H1 (cell line): ENCODE measurements at regions not wholly inside any gene's neighbourhood (a gene's known extent, or its start where the extent isn't known, plus 50 kb on each side); places are given as distances from the start of the nearest gene placed in this dataset.

Experiments
- CTCF ChIA-PET: fragments of 300-600 bp; sonication (Branson Sonifier 250); formaldehyde crosslinking; loops from one replicate; lab custom pipeline; 2021; ENCODE audit not compliant: partially characterized antibody; lab: Charles Lee
- POLR2A ChIA-PET: fragments of 300-600 bp; sonication (Branson Sonifier 250); formaldehyde crosslinking; loops from one replicate; lab custom pipeline; 2021; ENCODE audit warnings: inconsistent platforms; ENCODE audit not compliant: partially characterized antibody; lab: Charles Lee
- DNase-seq, 2 experiments: peaks; one replicate each; pipeline versions ENCODE4 v3.0.0 to v3.0.0-alpha.2; 2010 to 2022; ENCODE audit warnings: low spot score in 2 of 2, low read depth in 1 of 2, mixed read lengths in 1 of 2
- FAIRE-seq: peaks from 2 replicates; lab custom pipeline; 2011; peaks lifted over from hg19 to GRCh38; lab: Jason Lieb, UNC
- H2AFZ ChIP-seq: 2 replicates; pipeline ENCODE4 v1.8.1; 2012; ENCODE audit warnings: low read length, inconsistent platforms
- H2AK5ac ChIP-seq: 2 replicates; pipeline ENCODE4 v1.6.1; 2013; ENCODE audit warnings: low read depth, low read length
- H2BK120ac ChIP-seq: replicated peaks from 2 replicates; pipeline ENCODE3; 2013; ENCODE audit warnings: low read depth, low read length, inconsistent platforms
- H2BK12ac ChIP-seq: 2 replicates; pipeline ENCODE4 v1.6.1; 2013; ENCODE audit warnings: low read depth, low read length
- H2BK15ac ChIP-seq: 2 replicates; pipeline ENCODE4 v1.6.1; 2013; ENCODE audit warnings: low read length
- H2BK20ac ChIP-seq: 2 replicates; pipeline ENCODE4 v1.6.1; 2013; ENCODE audit warnings: low read length
- H2BK5ac ChIP-seq: 2 replicates; pipeline ENCODE4 v1.6.1; 2013; ENCODE audit warnings: low read depth, low read length
- H3K14ac ChIP-seq: 2 replicates; pipeline ENCODE4 v1.6.1; 2013; ENCODE audit warnings: inconsistent platforms; ENCODE audit not compliant: insufficient read length
- H3K18ac ChIP-seq: 2 replicates; pipeline ENCODE4 v1.6.1; 2013; ENCODE audit warnings: low read length; ENCODE audit errors: extremely low read depth
- H3K23ac ChIP-seq: 2 replicates; pipeline ENCODE4 v1.6.1; 2013; ENCODE audit warnings: inconsistent platforms; ENCODE audit not compliant: insufficient read length
- H3K23me2 ChIP-seq: 2 replicates; pipeline ENCODE4 v1.6.1; 2013; ENCODE audit warnings: low read depth, low read length
- H3K27ac ChIP-seq: 2 replicates; pipeline ENCODE4 v1.6.1; 2011; ENCODE audit warnings: low read depth, low read length, inconsistent platforms
- H3K27me3 ChIP-seq, 4 experiments: replicated peaks in 1 of 4; 1 replicate in 1 of 4; 2 replicates in 3 of 4; pipeline versions ENCODE4 v1.6.1 to v1.8.1; 2011 to 2013; ENCODE audit warnings: low read length in 3 of 4, mild to moderate bottlenecking in 3 of 4, inconsistent platforms in 2 of 4, mixed read lengths in 2 of 4, moderate library complexity in 1 of 4; ENCODE audit not compliant: control insufficient read depth in 3 of 4, insufficient read depth in 3 of 4; ENCODE audit errors: extremely low read depth in 1 of 4
- H3K36me3 ChIP-seq, 4 experiments: 2 replicates each; pipeline versions ENCODE4 v1.6.1 to v1.8.1; 2011 to 2013; ENCODE audit warnings: mild to moderate bottlenecking in 4 of 4, low read length in 3 of 4, moderate library complexity in 2 of 4, control low read depth in 1 of 4, inconsistent platforms in 1 of 4; ENCODE audit not compliant: insufficient read depth in 4 of 4, control insufficient read depth in 2 of 4
- H3K4ac ChIP-seq: replicated peaks from 2 replicates; pipeline ENCODE3; 2013; ENCODE audit warnings: low read length, low read depth, mixed read lengths, inconsistent platforms; ENCODE audit not compliant: insufficient read length
- H3K4me1 ChIP-seq, 4 experiments: replicated peaks in 1 of 4; 1 replicate in 1 of 4; 2 replicates in 3 of 4; pipeline versions ENCODE4 v1.6.1 to v1.8.1; 2011 to 2013; ENCODE audit warnings: low read length in 3 of 4, inconsistent platforms in 2 of 4, mixed read lengths in 1 of 4; ENCODE audit not compliant: insufficient read depth in 4 of 4, control insufficient read depth in 3 of 4
- H3K4me2 ChIP-seq, 2 experiments: 2 replicates each; pipeline versions ENCODE4 v1.6.1 to v1.8.1; 2011 to 2013; ENCODE audit warnings: low read depth in 2 of 2, low read length in 2 of 2, control low read depth in 1 of 2, inconsistent platforms in 1 of 2, mild to moderate bottlenecking in 1 of 2; ENCODE audit not compliant: insufficient read depth in 1 of 2
- H3K4me3 ChIP-seq, 4 experiments: fragments of 200-600, 300-600 bp in 1 of 4; sonication (generic), shearing (Covaris generic), sonication (Bioruptor Twin) in 1 of 4; 2 replicates each; pipeline versions ENCODE4 v1.5.1 to v1.8.1; 2011 to 2016; ENCODE audit warnings: low read length in 4 of 4, low read depth in 3 of 4, control low read depth in 2 of 4, inconsistent platforms in 2 of 4, mild to moderate bottlenecking in 2 of 4, mixed read lengths in 1 of 4, moderate library complexity in 1 of 4; ENCODE audit not compliant: insufficient read depth in 2 of 4; ENCODE audit errors: extremely low read depth in 1 of 4
- H3K56ac ChIP-seq: replicated peaks from 2 replicates; pipeline ENCODE3; 2013; ENCODE audit warnings: low read depth, mild to moderate bottlenecking, mixed read lengths, low read length, inconsistent platforms; ENCODE audit not compliant: insufficient read length
- H3K79me1 ChIP-seq: 2 replicates; pipeline ENCODE4 v1.6.1; 2013; ENCODE audit warnings: low read depth, low read length, control low read depth
- H3K79me2 ChIP-seq, 2 experiments: 2 replicates each; pipeline versions ENCODE4 v1.6.1 to v1.8.1; 2012 to 2013; ENCODE audit warnings: low read length in 2 of 2, mild to moderate bottlenecking in 2 of 2, inconsistent platforms in 1 of 2; ENCODE audit not compliant: insufficient read depth in 2 of 2, control insufficient read depth in 1 of 2
- H3K9ac ChIP-seq, 4 experiments: replicated peaks in 1 of 4; 1 replicate in 1 of 4; 2 replicates in 3 of 4; pipeline versions ENCODE4 v1.6.1 to v1.8.1; 2011 to 2013; ENCODE audit warnings: low read depth in 3 of 4, low read length in 3 of 4, control low read depth in 2 of 4, mild to moderate bottlenecking in 2 of 4, moderate library complexity in 2 of 4, inconsistent platforms in 1 of 4; ENCODE audit errors: extremely low read depth in 1 of 4
- H3K9me3 ChIP-seq, 2 experiments: 2 replicates each; pipeline versions ENCODE4 v1.6.1 to v1.8.1; 2012 to 2013; ENCODE audit warnings: mild to moderate bottlenecking in 2 of 2, moderate library complexity in 2 of 2, control low read depth in 1 of 2, inconsistent platforms in 1 of 2, low read depth in 1 of 2, low read length in 1 of 2, mixed read lengths in 1 of 2; ENCODE audit not compliant: insufficient read depth in 2 of 2
- H4K20me1 ChIP-seq, 2 experiments: replicated peaks in 1 of 2; 2 replicates each; pipeline versions ENCODE3 to v1.8.1; 2011 to 2013; ENCODE audit warnings: inconsistent platforms in 2 of 2, low read length in 2 of 2, mild to moderate bottlenecking in 1 of 2; ENCODE audit not compliant: insufficient read depth in 2 of 2, control insufficient read depth in 1 of 2
- H4K5ac ChIP-seq: 2 replicates; pipeline ENCODE4 v1.6.1; 2013; ENCODE audit warnings: low read length, low read depth, mixed read lengths, inconsistent platforms; ENCODE audit not compliant: insufficient read length
- H4K8ac ChIP-seq: 2 replicates; pipeline ENCODE4 v1.8.0; 2013; ENCODE audit warnings: mild to moderate bottlenecking, moderate library complexity, low read length, inconsistent platforms; ENCODE audit not compliant: insufficient read depth; ENCODE audit errors: extremely low read depth
- H4K91ac ChIP-seq: replicated peaks from 2 replicates; pipeline ENCODE3; 2013; ENCODE audit warnings: low read length, mixed read lengths, inconsistent platforms; ENCODE audit not compliant: insufficient read length
- CHD2 ChIP-seq: IDR thresholded peaks from 2 replicates; pipeline ENCODE4 v1.6.1; 2012; ENCODE audit warnings: low read length, improper control_type of control experiment
- FOSL1 ChIP-seq: IDR thresholded peaks from 2 replicates; pipeline ENCODE4 v1.6.1; 2011; ENCODE audit warnings: mild to moderate bottlenecking, low read depth, low read length, moderate library complexity; ENCODE audit not compliant: insufficient read depth
- POLR2AphosphoS5 ChIP-seq: IDR thresholded peaks from 2 replicates; pipeline ENCODE4 v1.6.1; 2011; ENCODE audit warnings: low read depth, low read length
- SIN3A ChIP-seq, 2 experiments: IDR thresholded peaks in 1 of 2; conservative IDR thresholded peaks in 1 of 2; 2 replicates each; pipeline ENCODE4 v1.6.1; 2011 to 2012; ENCODE audit warnings: low read length in 2 of 2, improper control_type of control experiment in 1 of 2, low read depth in 1 of 2, mild to moderate bottlenecking in 1 of 2
- SP4 ChIP-seq: IDR thresholded peaks from 2 replicates; pipeline ENCODE4 v1.6.1; 2012; ENCODE audit warnings: low read length, inconsistent platforms
- TAF7 ChIP-seq: optimal IDR thresholded peaks from 2 replicates; pipeline ENCODE3; 2011; ENCODE audit warnings: low read depth, mild to moderate bottlenecking, inconsistent platforms, low read length, moderate library complexity, borderline replicate concordance
- WGBS, 2 experiments: shearing (Covaris generic) in 1 of 2; methylation state at CpG; one replicate each; pipeline versions ENCODE4 v1.1.6 to v1.1.7; 2013 to 2015; ENCODE audit warnings: low lambda C conversion rate in 2 of 2, mixed read lengths in 2 of 2, inconsistent platforms in 1 of 2, low coverage in 1 of 2, missing lambda C conversion rate in 1 of 2; ENCODE audit not compliant: insufficient replicate concordance in 2 of 2, insufficient coverage in 1 of 2, insufficient read length in 1 of 2; ENCODE audit errors: extremely low coverage in 1 of 2, missing lambda C conversion rate in 1 of 2; 5-methylcytosine and 5-hydroxymethylcytosine counted together

DNA sequence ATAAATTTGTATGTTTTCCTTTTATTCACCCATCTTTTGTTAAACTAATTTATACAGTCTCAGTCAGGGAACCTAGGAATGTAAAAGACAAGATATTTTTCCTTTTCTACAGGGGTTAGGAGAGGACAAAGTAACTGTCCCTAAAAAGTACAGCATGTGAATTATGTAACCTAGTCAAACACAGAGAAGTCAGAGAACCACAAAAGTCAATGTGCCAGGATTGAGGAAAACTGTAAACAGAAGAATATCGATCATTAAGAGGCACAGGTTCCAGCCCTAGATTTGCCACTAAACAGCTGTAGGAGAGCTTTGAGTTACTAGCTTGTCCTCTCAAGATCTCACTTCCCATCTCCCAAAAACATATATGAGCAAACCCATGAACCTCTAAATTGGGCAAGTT, 550.9 kb upstream of the FAT3 start:
- H3K18ac ChIP-seq, result no peak overlapping the region
- TF ChIP-seq POLR2AphosphoS5, result no peak
- no peak for TF ChIP-seq SIN3A (conservative IDR thresholded peaks at IDR 0.05 in 1 of 2, IDR thresholded peaks at IDR 0.05 in 1 of 2; ENCODE audit: low read depth in 1 of 2, low read length in 2 of 2)
- no peak for TF ChIP-seq TAF7
- TF ChIP-seq CHD2, result no peak
- TF ChIP-seq FOSL1, result no peak
- TF ChIP-seq SP4, result no peak
- H2BK15ac ChIP-seq, result no peak overlapping the region
- no peak overlapping the region for H3K4ac ChIP-seq
- H2BK5ac ChIP-seq, result no peak overlapping the region
- no peaks in the 10 kb centered on the region for H3K79me2 ChIP-seq
- H2BK12ac ChIP-seq, result no peak overlapping the region
- H3K56ac ChIP-seq, result no peak overlapping the region
- no peak overlapping the region for H4K5ac ChIP-seq
- FAIRE-seq, result no peak
- no peaks in the 10 kb centered on the region for H3K9me3 ChIP-seq
- no peaks in the 10 kb centered on the region for H4K20me1 ChIP-seq
- H3K4me3 ChIP-seq, result no peak overlapping the region
- ChIA-PET CTCF (interaction anchor here (0.6 kb wide), 1 partner anchor 1111 kb away, joined by 3 read pairs; no protein-coding TSS in a partner anchor), POLR2A (no interaction called here)
- no peak for DNase-seq
- H3K9ac ChIP-seq, result no peak overlapping the region
- no peak overlapping the region for H3K4me2 ChIP-seq
- no peak overlapping the region for H2BK120ac ChIP-seq
- H3K27me3 ChIP-seq, result no peaks in the 10 kb centered on the region
- no peak overlapping the region for H3K27ac ChIP-seq
- no peaks in the 10 kb centered on the region for H3K23me2 ChIP-seq
- H3K23ac ChIP-seq, result no peak overlapping the region
- H2AK5ac ChIP-seq, result no peak overlapping the region
- no peaks in the 10 kb centered on the region for H3K79me1 ChIP-seq
- H4K91ac ChIP-seq, result no peak overlapping the region
- no peaks in the 10 kb centered on the region for H3K4me1 ChIP-seq
- whole genome bisulfite sequencing, 2 experiments, result 82% methylated on average over 1 of the region's 1 CpG; no CpG with 5 or more reads in 1 of the 2 experiments
- no peak overlapping the region for H4K8ac ChIP-seq
- no peak overlapping the region for H3K14ac ChIP-seq
- no peaks in the 10 kb centered on the region for H3K36me3 ChIP-seq
- no peak overlapping the region for H2AFZ ChIP-seq
- no peak overlapping the region for H2BK20ac ChIP-seq
